GM10248 (cell line): ENCODE measurements at regions not wholly inside any gene's neighbourhood (a gene's known extent, or its start where the extent isn't known, plus 50 kb on each side); places are given as distances from the start of the nearest gene placed in this dataset.

Source experiments
- CTCF ChIA-PET: fragments of 300-600 bp; sonication (Branson Sonifier 250); formaldehyde crosslinking; extraction: SDS; loops from one replicate; lab custom pipeline; 2021; ENCODE audit warnings: antibody characterized with exemption; lab: Yijun Ruan, JAX
- POLR2A ChIA-PET: fragments of 350-650 bp; sonication (Branson Sonifier 250); formaldehyde crosslinking; extraction: SDS; loops from one replicate; lab custom pipeline; 2020; ENCODE audit warnings: antibody characterized with exemption; lab: Yijun Ruan, JAX
- DNase-seq: peaks from one replicate; pipeline ENCODE4 v3.0.0; 2012; ENCODE audit errors: extremely low spot score
- CTCF ChIP-seq: IDR thresholded peaks from 2 replicates; pipeline ENCODE4 v1.5.1; 2012; ENCODE audit warnings: mild to moderate bottlenecking, low read depth; ENCODE audit errors: extremely low read depth, missing control alignments, control extremely low read depth

- CTCF ChIA-PET = no interaction called here
- POLR2A ChIA-PET = no interaction called here
- no peak for DNase-seq
- TF ChIP-seq CTCF = no peak
Measured at GRCh38 chr2:15776992-15777702, 163.2 kb upstream of the MYCN start.

GRCh38 chr2:15777795-15778371 lies 162.5 kb upstream of the MYCN start:
- TF ChIP-seq CTCF = no peak
- POLR2A ChIA-PET = no interaction called here
- DNase-seq = no peak
- CTCF ChIA-PET = interaction anchor here (1.1 kb wide), 1 partner anchor 10 kb away, joined by 3 read pairs; no protein-coding TSS in a partner anchor

- ChIA-PET POLR2A (no interaction called here), CTCF (interaction anchor here (1.1 kb wide), 1 partner anchor 10 kb away, joined by 3 read pairs; no protein-coding TSS in a partner anchor)
- no peak for DNase-seq
- TF ChIP-seq CTCF = no peak
Measured at GRCh38 chr2:15778529-15779219, 161.7 kb upstream of the MYCN start.

- POLR2A ChIA-PET = no interaction called here
- no peak for TF ChIP-seq CTCF
- CTCF ChIA-PET = interaction anchor here (1.1 kb wide), 1 partner anchor 9 kb away, joined by 3 read pairs; no protein-coding TSS in a partner anchor
- DNase-seq = no peak
Measured at GRCh38 chr2:15779381-15780041, 160.8 kb upstream of the MYCN start.

- no peak for TF ChIP-seq CTCF
- CTCF ChIA-PET = no interaction called here
- POLR2A ChIA-PET = no interaction called here
- no peak for DNase-seq
Measured at GRCh38 chr2:15780234-15780633, 160.1 kb upstream of the MYCN start.

- DNase-seq = no peak
- ChIA-PET CTCF (no interaction called here), POLR2A (no interaction called here)
- no peak for TF ChIP-seq CTCF
Measured at GRCh38 chr2:15780912-15781574, 159.3 kb upstream of the MYCN start.
